HG02840 (cell line): ENCODE measurements at regions not wholly inside any gene's neighbourhood (a gene's known extent, or its start where the extent isn't known, plus 50 kb on each side); places are given as distances from the start of the nearest gene placed in this dataset.
"Not testable (repeated sequence)": the region's sequence is repeated elsewhere in the genome, so short reads cannot be mapped to it uniquely, and the experiment has no call there.

Experiments
- ATAC-seq: cut with Tn5 transposase; IDR thresholded peaks from one replicate; pipeline ENCODE4 v1.9.1; 2021; ENCODE audit warnings: mild to moderate bottlenecking, moderate library complexity, moderate number of reproducible peaks; ENCODE audit not compliant: unreplicated experiment, low FRiP score

- ATAC-seq: no peak
Observed at GRCh38 chr3:18703798-18704197, 278.7 kb upstream of the SATB1 start.

DNA sequence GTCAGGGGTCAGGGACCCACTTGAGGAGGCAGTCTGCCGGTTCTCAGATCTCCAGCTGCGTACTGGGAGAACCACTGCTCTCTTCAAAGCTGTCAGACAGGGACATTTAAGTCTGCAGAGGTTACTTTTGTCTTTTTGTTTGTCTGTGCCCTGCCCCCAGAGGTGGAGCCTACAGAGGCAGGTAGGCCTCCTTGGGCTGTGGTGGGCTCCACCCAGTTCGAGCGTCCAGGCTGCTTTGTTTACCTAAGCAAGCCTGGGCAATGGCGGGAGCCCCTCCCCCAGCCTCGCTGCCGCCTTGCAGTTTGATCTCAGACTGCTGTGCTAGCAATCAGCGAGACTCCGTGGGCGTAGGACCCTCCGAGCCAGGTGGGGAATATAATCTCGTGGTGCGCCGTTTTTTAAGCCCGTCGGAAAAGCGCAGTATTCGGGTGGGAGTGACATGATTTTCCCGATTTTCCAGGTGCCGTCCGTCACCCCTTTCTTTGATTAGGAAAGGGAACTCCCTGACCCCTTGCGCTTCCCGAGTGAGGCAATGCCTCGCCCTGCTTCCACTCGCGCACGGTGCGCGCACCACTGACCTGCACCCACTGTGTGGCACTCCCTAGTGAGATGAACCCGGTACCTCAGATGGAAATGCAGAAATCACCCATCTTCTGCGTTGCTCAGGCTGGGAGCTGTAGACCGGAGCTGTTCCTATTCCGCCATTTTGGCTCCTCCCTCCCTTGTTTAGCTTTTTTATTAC lies 268.6 kb upstream of the SATB1 start:
- ATAC-seq: not testable (repeated sequence)

- ATAC-seq: no peak
Observed at GRCh38 chr3:18687286-18687685, 262.1 kb upstream of the SATB1 start.

- ATAC-seq: no peak
Observed at GRCh38 chr3:18683900-18684299, 258.8 kb upstream of the SATB1 start.

DNA sequence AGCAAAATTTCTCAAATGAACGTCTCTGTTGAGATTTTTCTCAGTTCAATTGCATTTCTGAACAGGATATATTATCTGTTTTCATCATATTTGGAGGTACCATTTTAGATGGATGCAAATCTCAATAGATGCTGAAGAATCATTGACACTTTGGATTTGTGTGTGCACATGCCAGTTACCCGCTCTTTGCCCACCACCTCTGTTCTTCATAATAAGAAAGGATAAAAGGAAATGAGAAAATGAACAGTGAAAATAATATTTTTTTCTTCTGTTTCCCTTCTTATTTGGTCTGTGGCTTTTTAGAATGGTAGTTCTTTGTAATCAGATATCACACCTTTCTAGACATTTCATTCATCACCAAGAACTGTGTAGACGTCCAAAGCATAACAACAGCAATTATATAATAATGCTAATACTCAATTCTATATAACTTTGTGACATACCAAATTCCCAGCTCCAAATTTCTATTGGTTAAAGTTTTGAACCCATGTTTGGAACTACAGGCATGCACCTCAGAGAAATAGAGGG lies 256.7 kb upstream of the SATB1 start:
- ATAC-seq: no peak

GRCh38 chr3:18680758-18681157 lies 255.6 kb upstream of the SATB1 start:
- no peak for ATAC-seq

GRCh38 chr3:18679238-18679637 lies 254.1 kb upstream of the SATB1 start:
- no peak for ATAC-seq

GRCh38 chr3:18675197-18675596 lies 250.1 kb upstream of the SATB1 start:
- no peak for ATAC-seq

- no peak for ATAC-seq
Observed at GRCh38 chr3:18672561-18672960, 247.4 kb upstream of the SATB1 start.

- ATAC-seq: no peak
Observed at GRCh38 chr3:18670759-18671158, 245.6 kb upstream of the SATB1 start.

DNA sequence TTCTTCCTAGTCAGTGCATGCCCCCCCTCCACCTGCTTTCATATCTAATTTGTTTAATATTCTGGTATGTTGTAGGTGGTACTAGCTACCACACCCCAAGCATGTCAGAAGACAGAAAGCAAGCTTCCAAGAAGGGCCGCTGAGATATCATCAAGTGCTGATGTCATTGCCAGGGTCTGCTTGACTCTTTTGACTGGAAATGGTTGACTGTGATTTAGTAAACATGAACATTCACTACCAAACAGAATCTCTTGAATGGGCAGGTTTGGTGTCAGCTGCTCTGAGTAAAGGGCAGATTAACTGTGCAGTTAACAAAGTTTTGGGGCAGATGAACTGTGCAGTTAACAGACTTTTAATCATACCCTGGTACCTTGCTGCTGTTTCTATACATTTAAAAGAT lies 244.2 kb upstream of the SATB1 start:
- ATAC-seq: no peak

GRCh38 chr3:18667552-18667951 lies 242.4 kb upstream of the SATB1 start:
- ATAC-seq: no peak

DNA sequence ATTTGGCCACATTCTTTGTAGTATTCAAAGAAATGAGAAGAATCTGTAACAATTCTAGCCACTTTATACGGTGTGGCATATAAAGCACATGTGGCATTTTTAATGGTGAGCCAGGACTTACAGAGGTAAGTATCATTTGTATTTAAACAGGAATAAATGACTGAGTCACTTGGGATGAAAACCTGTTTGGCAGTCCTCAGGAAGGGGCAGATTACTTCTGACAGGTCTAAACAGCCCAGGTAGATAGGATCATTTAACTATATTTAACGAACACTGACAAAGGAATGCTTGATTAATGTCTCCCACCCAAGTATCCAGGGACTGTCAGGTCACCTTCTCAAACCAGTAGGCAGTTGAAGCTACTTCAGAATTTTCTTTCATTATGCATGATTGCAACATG lies 241.5 kb upstream of the SATB1 start:
- ATAC-seq: no peak

DNA sequence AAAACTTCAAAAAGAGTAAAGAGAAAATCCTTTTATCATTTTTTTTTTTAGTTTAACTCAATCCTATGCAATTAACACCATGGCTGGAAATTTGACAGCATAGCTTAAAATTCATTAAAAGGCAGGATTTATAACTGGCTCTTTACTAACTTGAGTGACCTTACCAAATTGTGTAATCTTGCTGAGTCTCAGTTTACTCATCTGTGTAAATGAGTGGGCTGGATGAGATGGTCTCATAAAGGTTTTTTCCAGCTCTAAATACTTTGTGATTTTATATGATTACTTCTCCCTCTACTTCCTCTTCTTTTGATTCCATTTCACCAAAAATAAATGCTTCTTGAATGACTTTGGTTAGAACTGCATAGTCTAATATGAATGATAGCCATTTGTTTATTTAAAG lies 234.9 kb upstream of the SATB1 start:
- no peak for ATAC-seq

- no peak for ATAC-seq
Observed at GRCh38 chr3:18657858-18658820, 233.0 kb upstream of the SATB1 start.

GRCh38 chr3:18656866-18657265 lies 231.7 kb upstream of the SATB1 start:
- ATAC-seq: no peak

GRCh38 chr3:18656410-18656809 lies 231.3 kb upstream of the SATB1 start:
- ATAC-seq: no peak

DNA sequence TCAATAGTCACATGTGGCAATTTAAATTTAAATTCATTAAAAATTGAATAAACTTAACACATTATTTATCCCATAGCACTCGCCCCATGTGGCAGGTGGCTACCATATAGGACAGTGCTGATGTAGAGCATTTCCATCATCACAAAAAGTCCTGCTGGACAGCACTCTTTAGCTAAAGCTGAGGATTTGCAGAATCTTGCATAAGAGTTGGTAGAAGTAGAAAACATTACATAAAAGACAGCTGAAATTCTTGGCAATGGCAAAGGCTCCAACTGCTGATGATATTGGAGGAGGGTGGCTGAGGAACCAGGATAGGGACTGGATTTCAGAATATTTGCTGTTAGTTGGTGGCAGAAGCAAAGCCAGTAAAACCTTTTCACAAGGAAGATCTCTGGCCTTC lies 230.7 kb upstream of the SATB1 start:
- ATAC-seq: no peak

DNA sequence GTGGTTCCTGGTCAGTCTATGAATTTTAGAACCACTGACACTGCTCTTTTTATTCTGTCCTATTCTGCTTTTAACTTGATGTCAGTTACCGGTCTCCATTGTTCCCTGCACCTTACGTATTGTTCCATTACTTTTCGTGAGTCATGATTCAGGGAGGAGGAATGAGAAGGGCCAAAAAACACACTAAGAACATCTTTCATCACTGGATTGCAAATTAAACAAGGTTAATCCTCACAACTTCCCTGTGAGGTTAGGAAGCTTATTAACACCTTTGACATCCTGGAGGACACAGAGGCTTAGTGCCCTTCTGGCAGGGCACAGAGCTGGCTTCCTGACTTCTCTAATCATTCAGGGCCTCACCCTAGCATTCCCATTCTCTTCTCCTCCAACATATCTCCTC lies 227.6 kb upstream of the SATB1 start:
- no peak for ATAC-seq

DNA sequence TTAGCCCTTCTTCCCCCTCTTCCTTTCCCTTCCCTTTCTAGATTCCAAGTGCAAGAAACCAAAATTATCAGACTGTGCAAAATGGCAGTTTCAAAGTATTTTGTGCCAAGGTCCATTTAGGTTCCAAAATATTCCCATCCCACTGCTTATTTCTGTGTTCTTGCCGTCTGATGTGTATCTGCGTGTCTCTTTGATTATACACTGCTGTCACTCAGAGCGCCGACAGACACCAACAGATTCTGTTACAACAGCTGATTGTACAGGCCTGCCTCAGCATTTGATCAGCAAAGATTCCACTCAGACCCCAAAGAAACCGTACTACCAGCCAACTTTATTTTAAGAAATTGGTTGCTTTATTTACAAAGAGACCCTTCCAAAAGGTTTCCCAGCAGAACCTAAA lies 225.6 kb upstream of the SATB1 start:
- no peak for ATAC-seq

DNA sequence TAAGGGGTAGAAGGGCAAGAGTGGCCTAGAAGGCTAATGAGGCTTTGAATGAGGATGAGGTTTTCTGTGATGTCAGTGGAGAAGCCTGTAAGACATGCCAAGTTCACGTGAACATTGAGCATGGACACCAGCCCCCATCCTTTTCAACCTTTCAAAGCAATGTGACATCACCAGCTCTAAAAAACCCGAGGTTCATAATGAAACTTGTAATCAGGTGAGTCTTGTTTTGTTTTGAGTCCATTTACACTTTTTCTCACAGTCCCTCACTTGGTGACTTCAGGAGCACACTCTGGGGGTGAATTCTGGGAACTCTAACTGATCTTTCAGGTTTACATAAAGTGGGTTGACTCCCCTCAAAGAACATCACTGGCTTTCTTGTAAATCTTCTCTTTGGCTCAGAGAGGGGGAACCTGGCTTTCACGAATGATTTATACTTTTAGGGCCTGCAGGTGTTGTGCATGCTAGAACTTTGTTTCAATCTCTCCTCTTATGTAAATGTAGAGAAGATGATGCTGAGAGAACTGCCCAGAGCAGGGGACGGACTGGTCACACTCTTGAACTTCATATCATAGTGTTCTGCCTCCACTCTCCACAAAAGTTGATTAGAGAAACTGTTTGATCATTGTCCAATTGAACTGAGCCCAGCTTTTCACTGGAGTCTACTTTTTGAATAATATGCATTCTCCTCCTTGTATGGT lies 224.7 kb upstream of the SATB1 start:
- peak; percentile 83 for ATAC-seq
